Activated T-cell treated with anti-CD3 and anti-CD28 coated beads, Interleukin-2, amount 50 U/mL, for 24 hours (primary cell): ENCODE measurements at regions not wholly inside any gene's neighbourhood (a gene's known extent, or its start where the extent isn't known, plus 50 kb on each side); places are given as distances from the start of the nearest gene placed in this dataset.
"Not testable (repeated sequence)": the region's sequence is repeated elsewhere in the genome, so short reads cannot be mapped to it uniquely, and the experiment has no call there.

Experiments used
- DNase-seq: peaks from one replicate; pipeline ENCODE4 v3.0.0-alpha.2; 2020
- H3K27ac Mint-ChIP-seq: 2 replicates; pipeline ENCODE4 v1.8.0; 2020; ENCODE audit warnings: mild to moderate bottlenecking, mixed read lengths
- H3K27me3 Mint-ChIP-seq: 2 replicates; pipeline ENCODE4 v1.8.0; 2020; ENCODE audit warnings: mixed read lengths
- H3K36me3 Mint-ChIP-seq: 2 replicates; pipeline ENCODE4 v1.8.0; 2020; ENCODE audit warnings: low read depth, mixed read lengths
- H3K4me1 Mint-ChIP-seq: 2 replicates; pipeline ENCODE4 v1.8.0; 2020; ENCODE audit warnings: low read depth, mixed read lengths
- H3K4me3 Mint-ChIP-seq: 2 replicates; pipeline ENCODE4 v1.8.0; 2020; ENCODE audit warnings: mild to moderate bottlenecking, moderate library complexity, mixed read lengths
- H3K9me3 Mint-ChIP-seq: 2 replicates; pipeline ENCODE4 v1.8.0; 2020; ENCODE audit warnings: mixed read lengths

- H3K9me3 Mint-ChIP-seq, H3K4me1 Mint-ChIP-seq, H3K36me3 Mint-ChIP-seq: not testable (repeated sequence)
These were observed 1119.0 kb upstream of the CITED2 start for GRCh38 chr6:140493470-140493869.

GRCh38 chr6:140490081-140490480, 1115.6 kb upstream of the CITED2 start:
- DNase-seq: no peak
- H3K9me3 Mint-ChIP-seq: no peaks in the 10 kb centered on the region
- H3K4me1 Mint-ChIP-seq: peaks cover 10% of the 10 kb centered on the region
- no peaks in the 10 kb centered on the region for H3K27me3 Mint-ChIP-seq
- no peak overlapping the region for H3K27ac Mint-ChIP-seq
- H3K4me3 Mint-ChIP-seq: no peak overlapping the region
- H3K36me3 Mint-ChIP-seq: no peaks in the 10 kb centered on the region

More at GRCh38 chr6:140493470-140493869, 1119.0 kb upstream of the CITED2 start:
- not testable (repeated sequence) for H3K27me3 Mint-ChIP-seq, H3K4me3 Mint-ChIP-seq, DNase-seq, H3K27ac Mint-ChIP-seq

- Mint-ChIP-seq H3K4me3 (no peak overlapping the region), H3K4me1 (peaks cover 10% of the 10 kb centered on the region), H3K9me3 (no peaks in the 10 kb centered on the region), H3K27me3 (no peaks in the 10 kb centered on the region), H3K27ac (no peak overlapping the region), H3K36me3 (no peaks in the 10 kb centered on the region)
- DNase-seq: no peak
These were observed 1113.1 kb upstream of the CITED2 start for GRCh38 chr6:140487586-140487985.

- Mint-ChIP-seq H3K4me3 (no peak overlapping the region), H3K27ac (no peak overlapping the region), H3K27me3 (no peaks in the 10 kb centered on the region), H3K9me3 (no peaks in the 10 kb centered on the region), H3K4me1 (peaks cover 10% of the 10 kb centered on the region), H3K36me3 (no peaks in the 10 kb centered on the region)
- no peak for DNase-seq
These were observed 1112.3 kb upstream of the CITED2 start for GRCh38 chr6:140486450-140487361.

GRCh38 chr6:140485740-140486449, 1111.4 kb upstream of the CITED2 start:
- Mint-ChIP-seq H3K27me3 (no peaks in the 10 kb centered on the region), H3K9me3 (no peaks in the 10 kb centered on the region), H3K27ac (no peak overlapping the region), H3K4me3 (no peak overlapping the region), H3K4me1 (peaks cover 10% of the 10 kb centered on the region), H3K36me3 (no peaks in the 10 kb centered on the region)
- no peak for DNase-seq

- Mint-ChIP-seq H3K9me3 (no peaks in the 10 kb centered on the region), H3K4me1 (peaks cover 4% of the 10 kb centered on the region), H3K36me3 (no peaks in the 10 kb centered on the region), H3K27me3 (no peaks in the 10 kb centered on the region), H3K27ac (no peak overlapping the region), H3K4me3 (no peak overlapping the region)
- DNase-seq: no peak
These were observed 1106.4 kb upstream of the CITED2 start for GRCh38 chr6:140480852-140481251.

GRCh38 chr6:140478631-140479030, 1104.2 kb upstream of the CITED2 start:
- no peak overlapping the region for H3K4me3 Mint-ChIP-seq
- peaks cover 5% of the 10 kb centered on the region for H3K27me3 Mint-ChIP-seq
- no peak overlapping the region for H3K27ac Mint-ChIP-seq
- no peaks in the 10 kb centered on the region for H3K9me3 Mint-ChIP-seq
- no peaks in the 10 kb centered on the region for H3K4me1 Mint-ChIP-seq
- DNase-seq: no peak
- H3K36me3 Mint-ChIP-seq: no peaks in the 10 kb centered on the region

- Mint-ChIP-seq H3K27me3 (peaks cover 5% of the 10 kb centered on the region), H3K4me3 (no peak overlapping the region), H3K36me3 (no peaks in the 10 kb centered on the region), H3K4me1 (no peaks in the 10 kb centered on the region), H3K9me3 (no peaks in the 10 kb centered on the region), H3K27ac (no peak overlapping the region)
- no peak for DNase-seq
These were observed 1100.6 kb upstream of the CITED2 start for GRCh38 chr6:140475086-140475485.

GRCh38 chr6:140464720-140465119, 1090.3 kb upstream of the CITED2 start:
- H3K4me1 Mint-ChIP-seq: no peaks in the 10 kb centered on the region
- H3K4me3 Mint-ChIP-seq: no peak overlapping the region
- H3K27ac Mint-ChIP-seq: no peak overlapping the region
- H3K9me3 Mint-ChIP-seq: peaks cover 5% of the 10 kb centered on the region
- peaks cover 11% of the 10 kb centered on the region for H3K27me3 Mint-ChIP-seq
- no peak for DNase-seq
- no peaks in the 10 kb centered on the region for H3K36me3 Mint-ChIP-seq

- no peak overlapping the region for H3K4me3 Mint-ChIP-seq
- peaks cover 5% of the 10 kb centered on the region for H3K9me3 Mint-ChIP-seq
- no peak overlapping the region for H3K27ac Mint-ChIP-seq
- peaks cover 16% of the 10 kb centered on the region for H3K27me3 Mint-ChIP-seq
- no peaks in the 10 kb centered on the region for H3K4me1 Mint-ChIP-seq
- no peaks in the 10 kb centered on the region for H3K36me3 Mint-ChIP-seq
- DNase-seq: no peak
These were observed 1088.9 kb upstream of the CITED2 start for GRCh38 chr6:140463312-140463710.

- peaks cover 16% of the 10 kb centered on the region for H3K27me3 Mint-ChIP-seq
- DNase-seq: no peak
- H3K36me3 Mint-ChIP-seq: no peaks in the 10 kb centered on the region
- peaks cover 5% of the 10 kb centered on the region for H3K9me3 Mint-ChIP-seq
- no peak overlapping the region for H3K27ac Mint-ChIP-seq
- no peak overlapping the region for H3K4me3 Mint-ChIP-seq
- H3K4me1 Mint-ChIP-seq: no peaks in the 10 kb centered on the region
These were observed 1088.2 kb upstream of the CITED2 start for GRCh38 chr6:140462453-140463311.

- no peaks in the 10 kb centered on the region for H3K4me1 Mint-ChIP-seq
- H3K27ac Mint-ChIP-seq: no peak overlapping the region
- peaks cover 16% of the 10 kb centered on the region for H3K27me3 Mint-ChIP-seq
- no peak for DNase-seq
- no peak overlapping the region for H3K4me3 Mint-ChIP-seq
- peaks cover 5% of the 10 kb centered on the region for H3K9me3 Mint-ChIP-seq
- H3K36me3 Mint-ChIP-seq: no peaks in the 10 kb centered on the region
These were observed 1087.6 kb upstream of the CITED2 start for GRCh38 chr6:140462076-140462452.

- peaks cover 19% of the 10 kb centered on the region for H3K27me3 Mint-ChIP-seq
- H3K4me1 Mint-ChIP-seq: no peaks in the 10 kb centered on the region
- H3K9me3 Mint-ChIP-seq: no peaks in the 10 kb centered on the region
- no peak overlapping the region for H3K27ac Mint-ChIP-seq
- DNase-seq: no peak
- no peaks in the 10 kb centered on the region for H3K36me3 Mint-ChIP-seq
- no peak overlapping the region for H3K4me3 Mint-ChIP-seq
These were observed 1085.8 kb upstream of the CITED2 start for GRCh38 chr6:140460267-140460666.

GRCh38 chr6:140459209-140459608, 1084.8 kb upstream of the CITED2 start:
- H3K27ac Mint-ChIP-seq: no peak overlapping the region
- DNase-seq: no peak
- peaks cover 19% of the 10 kb centered on the region for H3K27me3 Mint-ChIP-seq
- H3K9me3 Mint-ChIP-seq: no peaks in the 10 kb centered on the region
- H3K36me3 Mint-ChIP-seq: no peaks in the 10 kb centered on the region
- H3K4me3 Mint-ChIP-seq: no peak overlapping the region
- H3K4me1 Mint-ChIP-seq: no peaks in the 10 kb centered on the region
